ENCODE measurements at regions not wholly inside any gene's neighbourhood (a gene's known extent, or its start where the extent isn't known, plus 50 kb on each side); places are given as distances from the start of the nearest gene placed in this dataset.

GRCh38 chr21:25513810-25514209 is 93.5 kb downstream of the MRPL39 start:
- H4K20me1 ChIP-seq (ENCODE audit: insufficient read depth) = no peaks in the 10 kb centered on the region
- no peaks in the 10 kb centered on the region for H3K9me2 ChIP-seq (ENCODE audit: insufficient read depth, low read length)
- no peaks in the 10 kb centered on the region for H3K9me3 ChIP-seq (ENCODE audit: low read length)
- no peaks in the 10 kb centered on the region for H3K79me2 ChIP-seq (replicated peaks; ENCODE audit: insufficient read depth, low read length)
- H3K4me2 ChIP-seq (ENCODE audit: low read length) = no peak overlapping the region
- H3K4me3 ChIP-seq (ENCODE audit: low read length) = no peak overlapping the region
- H3K36me3 ChIP-seq (ENCODE audit: insufficient read depth, low read length) = no peaks in the 10 kb centered on the region
- H3K27ac ChIP-seq (ENCODE audit: low read length) = no peak overlapping the region
- no peaks in the 10 kb centered on the region for H3K27me3 ChIP-seq (ENCODE audit: insufficient read depth, low read depth, low read length)
- H3K9ac ChIP-seq (ENCODE audit: low read length) = no peak overlapping the region
- no peaks in the 10 kb centered on the region for H3F3A ChIP-seq (ENCODE audit: insufficient read depth, low read length, poor library complexity, severe bottlenecking)
- no peak overlapping the region for H2AFZ ChIP-seq (ENCODE audit: low read depth, low read length)
- no peak for TF ChIP-seq CTCF (IDR thresholded peaks at IDR 0.05; ENCODE audit: poor library complexity, severe bottlenecking)
- TF ChIP-seq MXI1 (conservative IDR thresholded peaks at IDR 0.05; ENCODE audit: poor library complexity, severe bottlenecking) = no peak
- TF ChIP-seq POLR2AphosphoS5 (IDR thresholded peaks at IDR 0.05) = no peak
- no peak for TF ChIP-seq EP300 (conservative IDR thresholded peaks at IDR 0.05; ENCODE audit: poor library complexity, severe bottlenecking)
- TF ChIP-seq TAF1 (IDR thresholded peaks at IDR 0.05; ENCODE audit: low read depth) = no peak
- no peak for TF ChIP-seq REST (IDR thresholded peaks at IDR 0.05; ENCODE audit: borderline replicate concordance)
- no peak for TF ChIP-seq SMC3 (conservative IDR thresholded peaks at IDR 0.05; ENCODE audit: poor library complexity)
- TF ChIP-seq RAD21 (conservative IDR thresholded peaks at IDR 0.05) = no peak
- TF ChIP-seq EZH2 (IDR thresholded peaks at IDR 0.05; ENCODE audit: borderline replicate concordance, insufficient read depth, low read length, poor library complexity, severe bottlenecking) = no peak

GRCh38 chr21:25512095-25513081 is 94.9 kb downstream of the MRPL39 start:
- Histone ChIP-seq H3K4me3 (ENCODE audit: low read length) (no peak overlapping the region), H3K9me3 (ENCODE audit: low read length) (no peaks in the 10 kb centered on the region), H3K9ac (ENCODE audit: low read length) (no peak overlapping the region), H3K4me2 (ENCODE audit: low read length) (no peak overlapping the region), H3K27ac (ENCODE audit: low read length) (no peak overlapping the region), H4K20me1 (ENCODE audit: insufficient read depth) (no peaks in the 10 kb centered on the region), H3K36me3 (ENCODE audit: insufficient read depth, low read length) (no peaks in the 10 kb centered on the region), H3F3A (ENCODE audit: insufficient read depth, low read length, poor library complexity, severe bottlenecking) (no peaks in the 10 kb centered on the region), H3K9me2 (ENCODE audit: insufficient read depth, low read length) (no peaks in the 10 kb centered on the region), H3K27me3 (ENCODE audit: insufficient read depth, low read depth, low read length) (no peaks in the 10 kb centered on the region), H2AFZ (ENCODE audit: low read depth, low read length) (no peak overlapping the region), H3K79me2 (replicated peaks; ENCODE audit: insufficient read depth, low read length) (no peaks in the 10 kb centered on the region)
- TF ChIP-seq MXI1 (conservative IDR thresholded peaks at IDR 0.05; ENCODE audit: poor library complexity, severe bottlenecking) = no peak
- no peak for TF ChIP-seq SMC3 (conservative IDR thresholded peaks at IDR 0.05; ENCODE audit: poor library complexity)
- no peak for TF ChIP-seq EP300 (conservative IDR thresholded peaks at IDR 0.05; ENCODE audit: poor library complexity, severe bottlenecking)
- TF ChIP-seq RAD21 (conservative IDR thresholded peaks at IDR 0.05) = no peak
- no peak for TF ChIP-seq POLR2AphosphoS5 (IDR thresholded peaks at IDR 0.05)
- no peak for TF ChIP-seq CTCF (IDR thresholded peaks at IDR 0.05; ENCODE audit: poor library complexity, severe bottlenecking)
- TF ChIP-seq REST (IDR thresholded peaks at IDR 0.05; ENCODE audit: borderline replicate concordance) = no peak
- no peak for TF ChIP-seq TAF1 (IDR thresholded peaks at IDR 0.05; ENCODE audit: low read depth)
- no peak for TF ChIP-seq EZH2 (IDR thresholded peaks at IDR 0.05; ENCODE audit: borderline replicate concordance, insufficient read depth, low read length, poor library complexity, severe bottlenecking)

Data from neural cell (in vitro differentiated cells).